ENCODE measurements at regions not wholly inside any gene's neighbourhood (a gene's known extent, or its start where the extent isn't known, plus 50 kb on each side); places are given as distances from the start of the nearest gene placed in this dataset.

DNA sequence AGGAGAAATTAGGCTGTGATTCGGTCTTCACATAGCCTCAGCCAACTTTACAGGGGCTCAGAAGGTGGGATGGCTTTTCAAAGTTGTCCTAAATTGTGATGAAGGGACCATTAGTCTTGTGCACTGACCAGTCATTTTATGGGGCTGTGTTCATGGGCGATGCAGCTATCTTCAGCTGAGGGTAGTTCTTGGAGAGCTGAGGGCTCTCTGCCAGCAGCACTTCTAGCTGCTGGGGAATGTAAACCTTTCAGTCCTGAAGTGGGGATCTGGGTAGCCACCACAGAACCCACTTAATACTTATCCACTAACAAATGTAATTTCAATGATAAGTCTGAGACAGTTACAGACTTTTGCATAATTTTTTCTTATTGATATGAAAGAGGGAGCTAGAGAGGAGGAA, 270.6 kb downstream of the AEBP2 start:
- no peak for TF ChIP-seq POLR2AphosphoS5 (IDR thresholded peaks at IDR 0.05; ENCODE audit: low read depth, low read length)
- TF ChIP-seq TAF1 (IDR thresholded peaks at IDR 0.05; ENCODE audit: borderline replicate concordance, low read depth, low read length) = no peak
- no peak for TF ChIP-seq POLR2A (IDR thresholded peaks at IDR 0.05; ENCODE audit: low read depth, low read length)

Measured in GM12892 (cell line).